Esophagus squamous epithelium (tissue), 5 donors: ENCODE measurements at regions not wholly inside any gene's neighbourhood (a gene's known extent, or its start where the extent isn't known, plus 50 kb on each side); places are given as distances from the start of the nearest gene placed in this dataset.

ENCODE experiments used
- DNase-seq: peaks from one replicate; lab custom pipeline; 2025; lab: John Stamatoyannopoulos, UW
- H3K27ac ChIP-seq, 4 donors: fragments of 200-600 bp; sonication (generic); one replicate each; pipeline ENCODE4 v1.5.1; 2016 to 2019; ENCODE audit warnings: mild to moderate bottlenecking in 1 of 4
- H3K27me3 ChIP-seq, 4 donors: fragments of 200-600 bp; sonication (generic); 1 replicate in 3 of 4; 2 replicates in 1 of 4; pipeline versions ENCODE4 v1.5.1 to v1.6.0; 2017 to 2021; ENCODE audit warnings: antibody characterized with exemption in 1 of 4
- H3K36me3 ChIP-seq, 3 donors: fragments of 200-600 bp; sonication (generic); one replicate each; pipeline ENCODE4 v1.5.1; 2016 to 2019
- H3K4me1 ChIP-seq, 3 donors: fragments of 200-600 bp; sonication (generic); one replicate each; pipeline ENCODE4 v1.5.1; 2017 to 2019
- H3K4me3 ChIP-seq, 4 donors: fragments of 200-600 bp; sonication (generic); 1 replicate in 3 of 4; 2 replicates in 1 of 4; pipeline ENCODE4 v1.5.1; 2016 to 2019; ENCODE audit warnings: mild to moderate bottlenecking in 2 of 4, moderate library complexity in 1 of 4
- H3K9me3 ChIP-seq, 3 donors: fragments of 200-600 bp; sonication (generic); one replicate each; pipeline ENCODE4 v1.5.1; 2016 to 2019
- CTCF ChIP-seq, 6 experiments: fragments of 450-650 bp in 4 of 6; fragments of 200-600 bp in 2 of 6; sonication (generic) in 2 of 6; IDR thresholded peaks; one replicate each; pipeline ENCODE4 v1.5.1; 2016 to 2019; ENCODE audit warnings: antibody characterized with exemption in 6 of 6, mild to moderate bottlenecking in 4 of 6, moderate library complexity in 4 of 6
- POLR2A ChIP-seq, 4 donors: fragments of 450-650 bp; IDR thresholded peaks; one replicate each; pipeline ENCODE4 v1.6.1; 2017; ENCODE audit warnings: antibody characterized with exemption in 4 of 4, mild to moderate bottlenecking in 4 of 4, moderate library complexity in 3 of 4
- WGBS, 2 donors: methylation state at CpG; one replicate each; pipeline ENCODE4 v1.1.5; 2018; 5-methylcytosine and 5-hydroxymethylcytosine counted together
- intact Hi-C: fragments of 100-400 bp; cut with DNase I; formaldehyde crosslinking; loops from one replicate; pipeline ENCODE4 v1.15.0; 2022
- donor health status: DM: yes; HTN: yes; CAD: no.

GRCh38 chr1:222326006-222326709 is 221.7 kb downstream of the HHIPL2 start:
- Histone ChIP-seq H3K4me3 (no peak overlapping the region), H3K9me3 (no peaks in the 10 kb centered on the region), H3K27me3 (no peaks in the 10 kb centered on the region), H3K27ac (no peak overlapping the region), H3K36me3 (no peaks in the 10 kb centered on the region), H3K4me1 (no peaks in the 10 kb centered on the region)
- TF ChIP-seq POLR2A (IDR thresholded peaks at IDR 0.05) (no peak), CTCF (IDR thresholded peaks at IDR 0.05) (no peak)
- 57 to 78% methylated on average over 3 of the region's 3 CpGs for WGBS, 2 donors
- DNase-seq, result no peak
- intact Hi-C loops, result no loop called here

GRCh38 chr1:222325506-222325905 is 222.4 kb downstream of the HHIPL2 start:
- Histone ChIP-seq H3K4me3 (no peak overlapping the region), H3K27me3 (no peaks in the 10 kb centered on the region), H3K9me3 (no peaks in the 10 kb centered on the region), H3K36me3 (no peaks in the 10 kb centered on the region), H3K4me1 (no peaks in the 10 kb centered on the region), H3K27ac (no peak overlapping the region)
- no peak for TF ChIP-seq POLR2A (IDR thresholded peaks at IDR 0.05)
- 67 to 70% methylated on average over 2 of the region's 2 CpGs for WGBS, 2 donors
- DNase-seq, result no peak
- intact Hi-C loops, result no loop called here

GRCh38 chr1:222314839-222315238 is 233.1 kb downstream of the HHIPL2 start:
- WGBS, 2 donors, result 88 to 91% methylated on average over 2 of the region's 2 CpGs
- Histone ChIP-seq H3K27ac (no peak overlapping the region), H3K4me3 (no peak overlapping the region), H3K4me1 (no peaks in the 10 kb centered on the region), H3K36me3 (no peaks in the 10 kb centered on the region), H3K27me3 (no peaks in the 10 kb centered on the region), H3K9me3 (no peaks in the 10 kb centered on the region)
- intact Hi-C loops, result no loop called here
- TF ChIP-seq CTCF (IDR thresholded peaks at IDR 0.05) (no peak), POLR2A (IDR thresholded peaks at IDR 0.05) (no peak)
- no peak for DNase-seq

- WGBS, 2 donors, result 77 to 89% methylated on average over 5 of the region's 5 CpGs
- TF ChIP-seq POLR2A (IDR thresholded peaks at IDR 0.05) (no peak), CTCF (IDR thresholded peaks at IDR 0.05) (no peak)
- no peaks in the 10 kb centered on the region for H3K27me3 ChIP-seq
- no peaks in the 10 kb centered on the region for H3K36me3 ChIP-seq
- no peaks in the 10 kb centered on the region for H3K4me1 ChIP-seq
- no peaks in the 10 kb centered on the region for H3K9me3 ChIP-seq
- no peak for DNase-seq
- H3K4me3 ChIP-seq, result no peak overlapping the region
- intact Hi-C loops, result no loop called here
- H3K27ac ChIP-seq, result no peak overlapping the region
These were observed 237.1 kb downstream of the HHIPL2 start for GRCh38 chr1:222310836-222311235.

- H3K27ac ChIP-seq, result no peak overlapping the region
- H3K27me3 ChIP-seq, result no peaks in the 10 kb centered on the region
- no peak overlapping the region for H3K4me3 ChIP-seq
- intact Hi-C loops, result no loop called here
- H3K36me3 ChIP-seq, result no peaks in the 10 kb centered on the region
- 38% methylated on average over 2 of the region's 2 CpGs for WGBS, 2 donors
- H3K4me1 ChIP-seq, result no peaks in the 10 kb centered on the region
- TF ChIP-seq POLR2A (IDR thresholded peaks at IDR 0.05), result no peak
- no peak for TF ChIP-seq CTCF (IDR thresholded peaks at IDR 0.05)
- no peak for DNase-seq
- no peaks in the 10 kb centered on the region for H3K9me3 ChIP-seq
These were observed 240.3 kb downstream of the HHIPL2 start for GRCh38 chr1:222307621-222308020.
